ENCODE measurements at regions not wholly inside any gene's neighbourhood (a gene's known extent, or its start where the extent isn't known, plus 50 kb on each side); places are given as distances from the start of the nearest gene placed in this dataset.
A peak's percentile ranks its signal among the peaks of the same experiment; 100 is the strongest.
"Not testable (repeated sequence)": the region's sequence is repeated elsewhere in the genome, so short reads cannot be mapped to it uniquely, and the experiment has no call there.

- DNase-seq = no peak
Measured at GRCh38 chr3:150239766-150240165, 168.3 kb upstream of the TSC22D2 start.

- DNase-seq = no peak
Measured at GRCh38 chr3:150238995-150239619, 169.0 kb upstream of the TSC22D2 start.

- DNase-seq = no peak
Measured at GRCh38 chr3:150238048-150238802, 169.9 kb upstream of the TSC22D2 start.

- DNase-seq = no peak
Measured at GRCh38 chr3:150237490-150237889, 170.6 kb upstream of the TSC22D2 start.

GRCh38 chr3:150236316-150237082, 171.6 kb upstream of the TSC22D2 start:
- DNase-seq = no peak

- DNase-seq = no peak
Measured at GRCh38 chr3:150235799-150236198, 172.3 kb upstream of the TSC22D2 start.

GRCh38 chr3:150232992-150233451, 175.1 kb upstream of the TSC22D2 start:
- no peak for DNase-seq

- no peak for DNase-seq
Measured at GRCh38 chr3:150230037-150230436, 178.1 kb upstream of the TSC22D2 start.

GRCh38 chr3:150228626-150229025, 179.5 kb upstream of the TSC22D2 start:
- not testable (repeated sequence) for DNase-seq

GRCh38 chr3:150227839-150228238, 180.3 kb upstream of the TSC22D2 start:
- DNase-seq = peak; percentile 39

- DNase-seq = no peak
Measured at GRCh38 chr3:150225986-150226385, 182.1 kb upstream of the TSC22D2 start.

GRCh38 chr3:150223558-150223957, 184.5 kb upstream of the TSC22D2 start:
- no peak for DNase-seq

GRCh38 chr3:150222691-150223489, 185.2 kb upstream of the TSC22D2 start:
- no peak for DNase-seq

- no peak for DNase-seq
Measured at GRCh38 chr3:150221904-150222523, 186.1 kb upstream of the TSC22D2 start.

GRCh38 chr3:150220799-150221198, 187.3 kb upstream of the TSC22D2 start:
- no peak for DNase-seq

- no peak for DNase-seq
Measured at GRCh38 chr3:150220041-150220440, 188.1 kb upstream of the TSC22D2 start.

GRCh38 chr3:150218841-150219240, 189.3 kb upstream of the TSC22D2 start:
- no peak for DNase-seq

GRCh38 chr3:150218236-150218635, 189.9 kb upstream of the TSC22D2 start:
- DNase-seq = no peak

GRCh38 chr3:150217691-150218090, 190.4 kb upstream of the TSC22D2 start:
- no peak for DNase-seq

- DNase-seq = no peak
Measured at GRCh38 chr3:150216866-150217600, 191.1 kb upstream of the TSC22D2 start.

GRCh38 chr3:150216041-150216811, 191.9 kb upstream of the TSC22D2 start:
- DNase-seq = no peak
